ENCODE measurements at regions not wholly inside any gene's neighbourhood (a gene's known extent, or its start where the extent isn't known, plus 50 kb on each side); places are given as distances from the start of the nearest gene placed in this dataset.

DNA sequence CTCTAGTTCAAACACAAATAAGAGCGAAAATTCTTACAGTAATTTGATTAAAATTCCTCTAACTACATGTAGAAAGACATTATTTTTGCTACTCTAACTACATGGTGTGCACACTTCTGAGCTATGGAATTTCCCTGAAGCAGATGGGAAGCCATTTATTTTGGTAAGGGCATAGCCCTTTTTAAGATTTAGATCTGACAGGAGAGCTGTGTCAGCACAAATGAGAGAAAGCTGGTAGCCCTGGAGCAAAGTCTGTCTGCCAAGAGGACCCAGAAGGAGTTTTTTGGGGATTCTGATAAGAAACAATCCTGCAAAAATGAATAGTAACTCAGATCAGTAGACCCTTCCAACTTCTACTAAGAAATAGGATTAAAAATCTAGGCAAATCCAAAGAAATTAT, 595.9 kb upstream of the MEF2C start:
- no peak overlapping the region for H3K4me3 ChIP-seq (ENCODE audit: low read depth, poor library complexity, severe bottlenecking)
- intact Hi-C loops (cut with DNase I; ENCODE audit: low total_unique reads): no loop called here
- WGBS, 2 donors: 91 to 96% methylated on average over 1 of the region's 1 CpG
- TF ChIP-seq CTCF (IDR thresholded peaks at IDR 0.05) (no peak), POLR2A (IDR thresholded peaks at IDR 0.05) (no peak)
- no peak for DNase-seq (ENCODE audit: low spot score in 2 of 2)

- no peak for TF ChIP-seq POLR2A (IDR thresholded peaks at IDR 0.05)
- WGBS, 2 donors: 77 to 80% methylated on average over 3 of the region's 3 CpGs
- no peak overlapping the region for H3K4me3 ChIP-seq (ENCODE audit: low read depth, poor library complexity, severe bottlenecking)
- DNase-seq (ENCODE audit: low spot score in 2 of 2): no peak
- intact Hi-C loops (cut with DNase I; ENCODE audit: low total_unique reads): no loop called here
Measured at GRCh38 chr5:89473196-89473595, 590.2 kb upstream of the MEF2C start.

GRCh38 chr5:89471541-89471940, 588.6 kb upstream of the MEF2C start:
- 61 to 63% methylated on average over 1 of the region's 1 CpG for WGBS, 2 donors
- H3K4me3 ChIP-seq (ENCODE audit: low read depth, poor library complexity, severe bottlenecking): no peak overlapping the region
- intact Hi-C loops (cut with DNase I; ENCODE audit: low total_unique reads): no loop called here
- no peak for DNase-seq (ENCODE audit: low spot score in 2 of 2)
- no peak for TF ChIP-seq CTCF (IDR thresholded peaks at IDR 0.05)
- TF ChIP-seq POLR2A (IDR thresholded peaks at IDR 0.05): no peak

- no peak for DNase-seq (ENCODE audit: low spot score in 2 of 2)
- no peak overlapping the region for H3K4me3 ChIP-seq (ENCODE audit: low read depth, poor library complexity, severe bottlenecking)
- intact Hi-C loops (cut with DNase I; ENCODE audit: low total_unique reads): no loop called here
- TF ChIP-seq CTCF (IDR thresholded peaks at IDR 0.05) (no peak), POLR2A (IDR thresholded peaks at IDR 0.05) (no peak)
Measured at GRCh38 chr5:89471115-89471514, 588.1 kb upstream of the MEF2C start.

DNA sequence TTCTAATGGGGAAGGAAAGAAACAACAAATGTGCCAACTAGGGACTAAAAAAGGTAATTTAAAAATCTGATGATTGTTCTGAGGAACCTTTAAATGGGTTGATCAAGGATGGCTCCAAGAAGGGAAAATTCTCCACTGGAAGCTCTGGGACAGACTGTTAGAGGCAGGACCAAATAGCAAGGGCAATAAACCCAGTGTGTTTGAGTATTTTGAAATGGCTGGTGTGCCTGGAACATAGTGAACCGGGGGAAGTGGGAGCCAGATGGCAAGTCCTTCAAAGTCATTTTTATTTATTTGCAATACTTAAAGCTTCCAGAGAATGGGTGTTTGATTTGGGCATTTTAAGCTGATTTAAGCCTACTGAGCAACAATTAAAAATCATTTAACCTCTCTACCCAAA, 587.7 kb upstream of the MEF2C start:
- DNase-seq (ENCODE audit: low spot score in 2 of 2): no peak
- intact Hi-C loops (cut with DNase I; ENCODE audit: low total_unique reads): no loop called here

DNA sequence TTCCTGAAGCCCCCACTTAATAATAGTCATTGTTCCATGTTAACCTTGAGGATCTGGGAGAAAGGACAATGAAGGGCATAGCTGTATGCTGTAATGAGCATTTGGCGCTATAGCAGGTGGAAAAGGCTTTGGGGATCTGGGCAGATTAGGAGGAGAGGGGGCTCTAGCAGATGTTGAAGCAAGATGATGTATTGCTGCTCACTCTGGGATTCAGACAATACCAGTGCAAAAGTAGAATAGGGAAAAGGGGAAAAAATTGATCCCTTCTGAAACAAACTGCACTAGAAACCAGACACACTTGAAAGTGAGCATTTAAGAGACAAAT, 575.3 kb upstream of the MEF2C start:
- no peak overlapping the region for H3K4me3 ChIP-seq (ENCODE audit: low read depth, poor library complexity, severe bottlenecking)
- WGBS, 2 donors: 28 to 33% methylated on average over 1 of the region's 1 CpG
- no peak for DNase-seq (ENCODE audit: low spot score in 2 of 2)
- intact Hi-C loops (cut with DNase I; ENCODE audit: low total_unique reads): no loop called here
- no peak for TF ChIP-seq POLR2A (IDR thresholded peaks at IDR 0.05)
- TF ChIP-seq CTCF (IDR thresholded peaks at IDR 0.05): no peak

More for the DNA sequence above, 587.7 kb upstream of the MEF2C start:
- 58 to 72% methylated on average over 1 of the region's 1 CpG for WGBS, 2 donors
- no peak overlapping the region for H3K4me3 ChIP-seq (ENCODE audit: low read depth, poor library complexity, severe bottlenecking)
- TF ChIP-seq CTCF (IDR thresholded peaks at IDR 0.05): no peak
- TF ChIP-seq POLR2A (IDR thresholded peaks at IDR 0.05): no peak
